Smooth muscle cell (in vitro differentiated cells): ENCODE measurements at regions not wholly inside any gene's neighbourhood (a gene's known extent, or its start where the extent isn't known, plus 50 kb on each side); places are given as distances from the start of the nearest gene placed in this dataset.

ENCODE experiments used
- DNase-seq: peaks from one replicate; lab custom pipeline; 2025; ENCODE audit not compliant: unreplicated experiment; lab: John Stamatoyannopoulos, UW
- H2AFZ ChIP-seq: fragments of 200-600 bp; sonication (generic); 2 replicates; pipeline ENCODE4 v1.6.0; 2016; ENCODE audit warnings: antibody characterized with exemption, low read depth, mild to moderate bottlenecking
- H3F3A ChIP-seq: fragments of 200-600 bp; sonication (generic); 2 replicates; pipeline ENCODE4 v1.6.0; 2017; ENCODE audit warnings: antibody characterized with exemption, low read depth
- H3K27ac ChIP-seq: fragments of 200-600 bp; sonication (generic); 2 replicates; pipeline ENCODE4 v1.5.1; 2016; ENCODE audit warnings: low read depth, mild to moderate bottlenecking
- H3K27me3 ChIP-seq: fragments of 200-600 bp; sonication (generic); 2 replicates; pipeline ENCODE4 v1.6.1; 2016; ENCODE audit warnings: low read depth, mild to moderate bottlenecking
- H3K36me3 ChIP-seq: fragments of 200-600 bp; sonication (generic); 2 replicates; pipeline ENCODE4 v1.5.1; 2016; ENCODE audit warnings: low read depth
- H3K4me1 ChIP-seq: fragments of 200-600 bp; sonication (generic); 2 replicates; pipeline ENCODE4 v1.5.1; 2016; ENCODE audit warnings: low read depth
- H3K4me2 ChIP-seq: fragments of 200-600 bp; sonication (generic); 2 replicates; pipeline ENCODE4 v1.6.0; 2016; ENCODE audit warnings: mild to moderate bottlenecking
- H3K4me3 ChIP-seq: fragments of 200-600 bp; sonication (generic); 2 replicates; pipeline ENCODE4 v1.5.1; 2016; ENCODE audit warnings: mild to moderate bottlenecking
- H3K79me2 ChIP-seq: fragments of 200-600 bp; sonication (generic); 2 replicates; pipeline ENCODE4 v1.6.0; 2016; ENCODE audit warnings: low read depth, mild to moderate bottlenecking
- H3K9ac ChIP-seq: fragments of 200-600 bp; sonication (generic); 2 replicates; pipeline ENCODE4 v1.6.0; 2016; ENCODE audit warnings: low read depth
- H3K9me3 ChIP-seq: fragments of 200-600 bp; sonication (generic); replicated peaks from 2 replicates; pipeline ENCODE4 v1.5.1; 2016; ENCODE audit warnings: low read depth
- H4K20me1 ChIP-seq: fragments of 200-600 bp; sonication (generic); 2 replicates; pipeline ENCODE4 v1.6.0; 2016; ENCODE audit warnings: low read depth
- CTCF ChIP-seq: fragments of 200-600 bp; sonication (generic); IDR thresholded peaks from 2 replicates; pipeline ENCODE4 v1.5.1; 2017; ENCODE audit warnings: borderline replicate concordance, mild to moderate bottlenecking, antibody characterized with exemption; ENCODE audit not compliant: insufficient read depth, poor library complexity, severe bottlenecking
- WGBS: methylation state at CpG from one replicate; pipeline ENCODE4 v1.1.7; 2016; ENCODE audit warnings: low lambda C conversion rate; 5-methylcytosine and 5-hydroxymethylcytosine counted together

- Histone ChIP-seq H3K27me3 (peaks cover 31% of the 10 kb centered on the region), H3K79me2 (no peaks in the 10 kb centered on the region), H3K4me3 (no peak overlapping the region), H3K4me1 (no peaks in the 10 kb centered on the region), H3K27ac (no peak overlapping the region), H4K20me1 (no peaks in the 10 kb centered on the region), H3K9ac (no peak overlapping the region), H3K4me2 (no peak overlapping the region), H3F3A (no peaks in the 10 kb centered on the region), H3K9me3 (no peaks in the 10 kb centered on the region), H3K36me3 (no peaks in the 10 kb centered on the region), H2AFZ (no peak overlapping the region)
- WGBS: 76% methylated on average over 7 of the region's 7 CpGs
- no peak for TF ChIP-seq CTCF
- no peak for DNase-seq
Measured at GRCh38 chr2:219844401-219845091, 217.1 kb downstream of the SLC4A3 start.

- Histone ChIP-seq H3K79me2 (no peaks in the 10 kb centered on the region), H2AFZ (no peak overlapping the region), H3K4me2 (no peak overlapping the region), H3K4me1 (peaks cover 13% of the 10 kb centered on the region), H3F3A (no peaks in the 10 kb centered on the region), H3K9ac (no peak overlapping the region), H3K27me3 (peaks cover 26% of the 10 kb centered on the region), H3K9me3 (no peaks in the 10 kb centered on the region), H3K36me3 (no peaks in the 10 kb centered on the region), H3K27ac (no peak overlapping the region), H4K20me1 (no peaks in the 10 kb centered on the region), H3K4me3 (no peak overlapping the region)
- TF ChIP-seq CTCF: no peak
- WGBS: 73% methylated on average over 3 of the region's 3 CpGs
- DNase-seq: no peak
Measured at GRCh38 chr2:219848882-219849281, 221.5 kb downstream of the SLC4A3 start.

- Histone ChIP-seq H3K27ac (no peak overlapping the region), H3K4me1 (peaks cover 13% of the 10 kb centered on the region), H2AFZ (no peak overlapping the region), H3F3A (no peaks in the 10 kb centered on the region), H3K4me2 (no peak overlapping the region), H4K20me1 (no peaks in the 10 kb centered on the region), H3K27me3 (peaks cover 17% of the 10 kb centered on the region), H3K36me3 (no peaks in the 10 kb centered on the region), H3K4me3 (no peak overlapping the region), H3K9ac (no peak overlapping the region), H3K79me2 (no peaks in the 10 kb centered on the region), H3K9me3 (no peaks in the 10 kb centered on the region)
- 74% methylated on average over 6 of the region's 6 CpGs for WGBS
- no peak for DNase-seq
- no peak for TF ChIP-seq CTCF
Measured at GRCh38 chr2:219851169-219851568, 223.7 kb downstream of the SLC4A3 start.
